ENCODE measurements at regions not wholly inside any gene's neighbourhood (a gene's known extent, or its start where the extent isn't known, plus 50 kb on each side); places are given as distances from the start of the nearest gene placed in this dataset.

DNA sequence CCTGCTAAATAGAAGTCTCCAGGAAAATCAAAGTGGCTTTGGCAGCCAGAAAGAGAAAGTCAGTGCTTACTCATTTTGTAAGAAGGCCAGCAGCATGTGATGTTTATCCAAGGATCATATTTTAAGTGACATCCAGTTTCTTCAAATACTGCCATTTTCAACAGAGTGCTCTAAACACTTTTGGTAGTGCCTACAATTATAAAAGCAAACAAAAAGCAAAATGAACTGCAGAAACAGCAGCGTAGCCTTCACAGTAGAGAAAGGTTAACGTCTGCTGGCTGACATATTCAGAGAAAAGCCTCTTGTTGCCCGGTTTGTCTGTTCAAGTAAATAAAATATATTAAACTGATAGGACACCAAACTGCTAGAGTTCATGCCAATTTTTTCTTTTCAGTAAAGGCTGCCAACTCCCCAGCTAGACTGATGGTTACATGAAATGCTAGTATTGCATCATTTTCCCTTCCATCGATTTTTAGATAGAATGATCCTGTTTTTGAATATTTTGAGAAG lies 705.7 kb upstream of the SLC35B3 start:
- TF ChIP-seq, protein P1, sequence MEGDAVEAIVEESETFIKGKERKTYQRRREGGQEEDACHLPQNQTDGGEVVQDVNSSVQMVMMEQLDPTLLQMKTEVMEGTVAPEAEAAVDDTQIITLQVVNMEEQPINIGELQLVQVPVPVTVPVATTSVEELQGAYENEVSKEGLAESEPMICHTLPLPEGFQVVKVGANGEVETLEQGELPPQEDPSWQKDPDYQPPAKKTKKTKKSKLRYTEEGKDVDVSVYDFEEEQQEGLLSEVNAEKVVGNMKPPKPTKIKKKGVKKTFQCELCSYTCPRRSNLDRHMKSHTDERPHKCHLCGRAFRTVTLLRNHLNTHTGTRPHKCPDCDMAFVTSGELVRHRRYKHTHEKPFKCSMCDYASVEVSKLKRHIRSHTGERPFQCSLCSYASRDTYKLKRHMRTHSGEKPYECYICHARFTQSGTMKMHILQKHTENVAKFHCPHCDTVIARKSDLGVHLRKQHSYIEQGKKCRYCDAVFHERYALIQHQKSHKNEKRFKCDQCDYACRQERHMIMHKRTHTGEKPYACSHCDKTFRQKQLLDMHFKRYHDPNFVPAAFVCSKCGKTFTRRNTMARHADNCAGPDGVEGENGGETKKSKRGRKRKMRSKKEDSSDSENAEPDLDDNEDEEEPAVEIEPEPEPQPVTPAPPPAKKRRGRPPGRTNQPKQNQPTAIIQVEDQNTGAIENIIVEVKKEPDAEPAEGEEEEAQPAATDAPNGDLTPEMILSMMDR (IDR thresholded peaks at IDR 0.05), result no peak
- TF ChIP-seq POLR2A (IDR thresholded peaks at IDR 0.05), result no peak
